ENCODE measurements at regions not wholly inside any gene's neighbourhood (a gene's known extent, or its start where the extent isn't known, plus 50 kb on each side); places are given as distances from the start of the nearest gene placed in this dataset.

GRCh38 chr2:176579608-176580007 is 310.4 kb downstream of the MTX2 start:
- no peak for TF ChIP-seq CTCF (IDR thresholded peaks at IDR 0.05; ENCODE audit: extremely low read depth, low read depth, low read length)
- H3K4me3 ChIP-seq (ENCODE audit: insufficient read depth, low read length) = no peak overlapping the region
- no peak overlapping the region for H3K27ac ChIP-seq (ENCODE audit: low read depth, low read length)
- no peak for DNase-seq (ENCODE audit: insufficient read length, low spot score, missing footprints)
- H3K4me2 ChIP-seq (ENCODE audit: insufficient read depth, low read length) = no peak overlapping the region
- H3K36me3 ChIP-seq (ENCODE audit: insufficient read depth, low read length) = no peaks in the 10 kb centered on the region
- no peaks in the 10 kb centered on the region for H3K27me3 ChIP-seq (ENCODE audit: insufficient read depth, low read length)
- no peaks in the 10 kb centered on the region for H3K79me2 ChIP-seq (ENCODE audit: insufficient read depth, low read length)
- H3K4me1 ChIP-seq (ENCODE audit: insufficient read depth, low read length) = peaks cover 22% of the 10 kb centered on the region
- no peak overlapping the region for H2AFZ ChIP-seq (ENCODE audit: low read length)
- no peaks in the 10 kb centered on the region for H4K20me1 ChIP-seq (ENCODE audit: insufficient read depth, low read length)
- H3K9me3 ChIP-seq (ENCODE audit: low read depth, low read length) = no peaks in the 10 kb centered on the region

GRCh38 chr2:176581557-176582165 is 312.4 kb downstream of the MTX2 start:
- Histone ChIP-seq H3K27me3 (ENCODE audit: insufficient read depth, low read length) (no peaks in the 10 kb centered on the region), H2AFZ (ENCODE audit: low read length) (no peak overlapping the region), H3K4me3 (ENCODE audit: insufficient read depth, low read length) (no peak overlapping the region), H3K9me3 (ENCODE audit: low read depth, low read length) (no peaks in the 10 kb centered on the region), H3K36me3 (ENCODE audit: insufficient read depth, low read length) (no peaks in the 10 kb centered on the region), H3K79me2 (ENCODE audit: insufficient read depth, low read length) (no peaks in the 10 kb centered on the region), H3K4me1 (ENCODE audit: insufficient read depth, low read length) (peaks cover 23% of the 10 kb centered on the region), H3K27ac (ENCODE audit: low read depth, low read length) (no peak overlapping the region), H4K20me1 (ENCODE audit: insufficient read depth, low read length) (no peaks in the 10 kb centered on the region), H3K4me2 (ENCODE audit: insufficient read depth, low read length) (no peak overlapping the region)
- no peak for TF ChIP-seq CTCF (IDR thresholded peaks at IDR 0.05; ENCODE audit: extremely low read depth, low read depth, low read length)
- no peak for DNase-seq (ENCODE audit: insufficient read length, low spot score, missing footprints)

- H3K4me2 ChIP-seq (ENCODE audit: insufficient read depth, low read length) = no peak overlapping the region
- H3K4me3 ChIP-seq (ENCODE audit: insufficient read depth, low read length) = no peak overlapping the region
- DNase-seq (ENCODE audit: insufficient read length, low spot score, missing footprints) = no peak
- H3K36me3 ChIP-seq (ENCODE audit: insufficient read depth, low read length) = no peaks in the 10 kb centered on the region
- H4K20me1 ChIP-seq (ENCODE audit: insufficient read depth, low read length) = no peaks in the 10 kb centered on the region
- H3K9me3 ChIP-seq (ENCODE audit: low read depth, low read length) = no peaks in the 10 kb centered on the region
- H3K27ac ChIP-seq (ENCODE audit: low read depth, low read length) = peak overlapping the region; percentile 79
- H3K4me1 ChIP-seq (ENCODE audit: insufficient read depth, low read length) = peaks cover 23% of the 10 kb centered on the region
- H2AFZ ChIP-seq (ENCODE audit: low read length) = no peak overlapping the region
- no peak for TF ChIP-seq CTCF (IDR thresholded peaks at IDR 0.05; ENCODE audit: extremely low read depth, low read depth, low read length)
- no peaks in the 10 kb centered on the region for H3K79me2 ChIP-seq (ENCODE audit: insufficient read depth, low read length)
- no peaks in the 10 kb centered on the region for H3K27me3 ChIP-seq (ENCODE audit: insufficient read depth, low read length)
Measured at GRCh38 chr2:176582176-176582575, 312.9 kb downstream of the MTX2 start.

GRCh38 chr2:176582990-176583481 is 313.8 kb downstream of the MTX2 start:
- Histone ChIP-seq H2AFZ (ENCODE audit: low read length) (no peak overlapping the region), H3K36me3 (ENCODE audit: insufficient read depth, low read length) (no peaks in the 10 kb centered on the region), H4K20me1 (ENCODE audit: insufficient read depth, low read length) (no peaks in the 10 kb centered on the region), H3K79me2 (ENCODE audit: insufficient read depth, low read length) (no peaks in the 10 kb centered on the region), H3K9me3 (ENCODE audit: low read depth, low read length) (no peaks in the 10 kb centered on the region), H3K4me2 (ENCODE audit: insufficient read depth, low read length) (peak overlapping the region; percentile 67), H3K4me1 (ENCODE audit: insufficient read depth, low read length) (peaks cover 23% of the 10 kb centered on the region), H3K4me3 (ENCODE audit: insufficient read depth, low read length) (no peak overlapping the region), H3K27me3 (ENCODE audit: insufficient read depth, low read length) (no peaks in the 10 kb centered on the region), H3K27ac (ENCODE audit: low read depth, low read length) (peak overlapping the region; percentile 79)
- peak; percentile 63 for DNase-seq (ENCODE audit: insufficient read length, low spot score, missing footprints)
- TF ChIP-seq CTCF (IDR thresholded peaks at IDR 0.05; ENCODE audit: extremely low read depth, low read depth, low read length) = no peak
